ENCODE measurements at regions not wholly inside any gene's neighbourhood (a gene's known extent, or its start where the extent isn't known, plus 50 kb on each side); places are given as distances from the start of the nearest gene placed in this dataset.
"Not testable (repeated sequence)": the region's sequence is repeated elsewhere in the genome, so short reads cannot be mapped to it uniquely, and the experiment has no call there.

GRCh38 chr5:90338712-90339372 lies 70.7 kb downstream of the CETN3 start:
- no peak for DNase-seq (ENCODE audit: low spot score)

GRCh38 chr5:90337449-90338052 lies 72.0 kb downstream of the CETN3 start:
- no peak for DNase-seq (ENCODE audit: low spot score)

- DNase-seq (ENCODE audit: low spot score) = no peak
These were observed 72.8 kb downstream of the CETN3 start for GRCh38 chr5:90336752-90337151.

GRCh38 chr5:90334741-90335140 lies 74.8 kb downstream of the CETN3 start:
- no peak for DNase-seq (ENCODE audit: low spot score)

- DNase-seq (ENCODE audit: low spot score) = no peak
These were observed 79.6 kb downstream of the CETN3 start for GRCh38 chr5:90329911-90330310.

- no peak for DNase-seq (ENCODE audit: low spot score)
These were observed 82.6 kb downstream of the CETN3 start for GRCh38 chr5:90326995-90327394.

GRCh38 chr5:90325093-90325492 lies 84.5 kb downstream of the CETN3 start:
- DNase-seq (ENCODE audit: low spot score) = no peak

GRCh38 chr5:90320348-90320747 lies 89.2 kb downstream of the CETN3 start:
- not testable (repeated sequence) for DNase-seq (ENCODE audit: low spot score)

- DNase-seq (ENCODE audit: low spot score) = no peak
These were observed 97.5 kb downstream of the CETN3 start for GRCh38 chr5:90312027-90312426.

GRCh38 chr5:90311401-90311800 lies 98.2 kb downstream of the CETN3 start:
- no peak for DNase-seq (ENCODE audit: low spot score)

GRCh38 chr5:90308787-90309585 lies 100.6 kb downstream of the CETN3 start:
- no peak for DNase-seq (ENCODE audit: low spot score)

GRCh38 chr5:90307782-90308181 lies 101.8 kb downstream of the CETN3 start:
- no peak for DNase-seq (ENCODE audit: low spot score)

- DNase-seq (ENCODE audit: low spot score) = no peak
These were observed 102.2 kb downstream of the CETN3 start for GRCh38 chr5:90307322-90307721.

GRCh38 chr5:90306613-90307012 lies 102.9 kb downstream of the CETN3 start:
- DNase-seq (ENCODE audit: low spot score) = no peak

GRCh38 chr5:90305041-90305720 lies 104.4 kb downstream of the CETN3 start:
- no peak for DNase-seq (ENCODE audit: low spot score)

GRCh38 chr5:90301248-90301647 lies 108.3 kb downstream of the CETN3 start:
- no peak for DNase-seq (ENCODE audit: low spot score)

GRCh38 chr5:90297045-90297764 lies 112.4 kb downstream of the CETN3 start:
- no peak for DNase-seq (ENCODE audit: low spot score)

- no peak for DNase-seq (ENCODE audit: low spot score)
These were observed 115.0 kb downstream of the CETN3 start for GRCh38 chr5:90294604-90295003.

GRCh38 chr5:90293931-90294330 lies 115.6 kb downstream of the CETN3 start:
- DNase-seq (ENCODE audit: low spot score) = no peak

- DNase-seq (ENCODE audit: low spot score) = no peak
These were observed 118.9 kb downstream of the CETN3 start for GRCh38 chr5:90290648-90291047.

- DNase-seq (ENCODE audit: low spot score) = no peak
These were observed 119.7 kb downstream of the CETN3 start for GRCh38 chr5:90289837-90290236.

GRCh38 chr5:90287036-90287435 lies 122.5 kb downstream of the CETN3 start:
- no peak for DNase-seq (ENCODE audit: low spot score)
